HG03095 (cell line): ENCODE measurements at regions not wholly inside any gene's neighbourhood (a gene's known extent, or its start where the extent isn't known, plus 50 kb on each side); places are given as distances from the start of the nearest gene placed in this dataset.

Experiments
- ATAC-seq: cut with Tn5 transposase; IDR thresholded peaks from one replicate; pipeline ENCODE4 v1.9.1; 2021; ENCODE audit warnings: moderate library complexity; ENCODE audit not compliant: unreplicated experiment

GRCh38 chr10:117948493-117948892, 98.2 kb downstream of the RAB11FIP2 start:
- ATAC-seq = no peak

GRCh38 chr10:117950408-117950807, 96.3 kb downstream of the RAB11FIP2 start:
- ATAC-seq = no peak
